ENCODE measurements at regions not wholly inside any gene's neighbourhood (a gene's known extent, or its start where the extent isn't known, plus 50 kb on each side); places are given as distances from the start of the nearest gene placed in this dataset.

DNA sequence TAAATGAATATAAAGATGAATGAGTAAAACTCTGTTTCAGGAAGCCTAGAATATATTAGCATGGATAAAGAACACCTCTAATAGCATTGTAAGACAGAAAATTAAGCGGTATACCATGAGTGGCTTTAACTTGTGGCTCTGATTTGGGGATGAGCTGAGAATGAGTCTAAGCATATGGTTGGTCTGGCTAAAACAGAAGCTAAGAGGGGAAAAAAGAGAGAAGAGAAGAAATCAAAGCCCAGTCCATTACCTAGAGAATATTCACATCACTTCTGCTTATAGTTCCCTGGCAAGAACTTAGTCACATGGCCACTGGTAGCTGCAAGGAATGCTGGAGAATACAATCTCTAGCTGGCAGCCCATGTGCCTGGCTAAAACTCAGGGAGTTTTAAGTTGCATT is 414.5 kb downstream of the PRDM5 start:
- Histone ChIP-seq H3K4ac (ENCODE audit: low read depth, low read length) (no peak overlapping the region), H3K79me1 (ENCODE audit: low read length) (no peaks in the 10 kb centered on the region), H3K27me3 (ENCODE audit: insufficient read depth, low read length, poor library complexity) (no peaks in the 10 kb centered on the region), H2BK15ac (replicated peaks; ENCODE audit: low read depth) (no peak overlapping the region), H3K23ac (ENCODE audit: low read length) (no peak overlapping the region), H3K56ac (ENCODE audit: low read length) (no peak overlapping the region), H3K18ac (ENCODE audit: low read length) (no peak overlapping the region), H2BK120ac (ENCODE audit: low read depth, low read length) (no peak overlapping the region), H3K27ac (ENCODE audit: low read depth, low read length) (no peak overlapping the region), H3K9ac (ENCODE audit: low read length) (no peak overlapping the region), H3K4me1 (ENCODE audit: control insufficient read depth, low read depth, low read length) (no peaks in the 10 kb centered on the region), H4K8ac (ENCODE audit: low read depth, low read length) (no peak overlapping the region), H2BK5ac (ENCODE audit: low read length) (no peak overlapping the region), H3K79me2 (ENCODE audit: control insufficient read depth, insufficient read depth, low read length) (no peaks in the 10 kb centered on the region), H4K5ac (ENCODE audit: low read length) (no peak overlapping the region), H2AK5ac (ENCODE audit: low read length) (no peak overlapping the region), H3K4me2 (ENCODE audit: low read length) (no peak overlapping the region), H3K36me3 (ENCODE audit: control insufficient read depth, insufficient read depth, low read length) (no peaks in the 10 kb centered on the region), H3K4me3 (ENCODE audit: low read length) (no peak overlapping the region)
- no CpG with 5 or more reads among the region's 1 CpG for WGBS (ENCODE audit: extremely low coverage, insufficient coverage, low lambda C conversion rate)
- no peak for DNase-seq

DNA sequence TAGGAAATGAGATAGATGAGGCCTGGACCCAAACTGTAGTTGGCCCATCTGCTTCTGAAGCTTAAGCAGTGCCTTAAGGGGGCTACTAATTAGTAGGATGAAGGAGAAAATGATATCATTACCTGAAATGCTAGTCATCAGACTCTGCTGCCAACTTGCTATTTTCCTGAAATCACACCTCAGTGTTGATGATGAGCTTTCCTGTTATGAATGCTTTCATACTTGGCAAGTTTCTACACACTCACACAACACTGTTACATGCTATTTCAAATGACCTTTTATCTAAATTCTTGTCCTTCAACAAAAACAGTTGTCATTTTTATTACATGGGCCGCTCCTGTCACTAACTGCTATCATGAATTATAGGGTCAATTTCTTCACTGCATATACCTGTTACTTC is 416.0 kb downstream of the PRDM5 start:
- no peak overlapping the region for H3K23ac ChIP-seq (ENCODE audit: low read length)
- no peak for DNase-seq
- no peaks in the 10 kb centered on the region for H3K36me3 ChIP-seq (ENCODE audit: control insufficient read depth, insufficient read depth, low read length)
- H3K79me2 ChIP-seq (ENCODE audit: control insufficient read depth, insufficient read depth, low read length) = no peaks in the 10 kb centered on the region
- no peak overlapping the region for H3K56ac ChIP-seq (ENCODE audit: low read length)
- H3K9ac ChIP-seq (ENCODE audit: low read length) = no peak overlapping the region
- H2BK5ac ChIP-seq (ENCODE audit: low read length) = no peak overlapping the region
- H2BK15ac ChIP-seq (replicated peaks; ENCODE audit: low read depth) = no peak overlapping the region
- no peak overlapping the region for H4K8ac ChIP-seq (ENCODE audit: low read depth, low read length)
- no peaks in the 10 kb centered on the region for H3K79me1 ChIP-seq (ENCODE audit: low read length)
- no CpG with 5 or more reads among the region's 1 CpG for WGBS (ENCODE audit: extremely low coverage, insufficient coverage, low lambda C conversion rate)
- H3K4ac ChIP-seq (ENCODE audit: low read depth, low read length) = no peak overlapping the region
- H4K5ac ChIP-seq (ENCODE audit: low read length) = no peak overlapping the region
- H3K4me2 ChIP-seq (ENCODE audit: low read length) = no peak overlapping the region
- no peaks in the 10 kb centered on the region for H3K4me1 ChIP-seq (ENCODE audit: control insufficient read depth, low read depth, low read length)
- H2AK5ac ChIP-seq (ENCODE audit: low read length) = no peak overlapping the region
- no peaks in the 10 kb centered on the region for H3K27me3 ChIP-seq (ENCODE audit: insufficient read depth, low read length, poor library complexity)
- H3K4me3 ChIP-seq (ENCODE audit: low read length) = no peak overlapping the region
- no peak overlapping the region for H3K18ac ChIP-seq (ENCODE audit: low read length)
- H2BK120ac ChIP-seq (ENCODE audit: low read depth, low read length) = no peak overlapping the region
- H3K27ac ChIP-seq (ENCODE audit: low read depth, low read length) = no peak overlapping the region

DNA sequence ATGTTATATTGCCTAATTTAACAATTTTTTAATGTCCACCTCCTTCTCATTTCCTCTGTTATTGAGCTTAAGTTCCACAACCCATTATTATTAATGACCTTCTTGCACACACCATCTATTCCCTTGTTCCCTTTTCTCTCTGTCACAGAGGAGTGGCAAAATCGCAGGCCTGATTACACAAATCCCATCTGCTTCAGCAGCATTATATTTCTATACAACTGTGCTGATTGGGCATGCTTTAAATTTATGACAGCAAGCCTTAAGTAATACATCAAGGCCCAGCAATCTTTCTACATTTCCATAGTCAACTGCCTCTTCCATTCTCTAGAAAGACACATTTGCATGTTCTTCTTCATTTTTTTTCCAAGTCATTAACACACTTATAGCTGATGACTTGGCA is 423.8 kb downstream of the PRDM5 start:
- H4K8ac ChIP-seq (ENCODE audit: low read depth, low read length) = no peak overlapping the region
- H3K18ac ChIP-seq (ENCODE audit: low read length) = no peak overlapping the region
- no peak overlapping the region for H3K27ac ChIP-seq (ENCODE audit: low read depth, low read length)
- H2BK15ac ChIP-seq (replicated peaks; ENCODE audit: low read depth) = no peak overlapping the region
- no peak overlapping the region for H2BK5ac ChIP-seq (ENCODE audit: low read length)
- H2BK120ac ChIP-seq (ENCODE audit: low read depth, low read length) = no peak overlapping the region
- H4K5ac ChIP-seq (ENCODE audit: low read length) = no peak overlapping the region
- DNase-seq = no peak
- H3K9ac ChIP-seq (ENCODE audit: low read length) = no peak overlapping the region
- H3K36me3 ChIP-seq (ENCODE audit: control insufficient read depth, insufficient read depth, low read length) = no peaks in the 10 kb centered on the region
- H3K4ac ChIP-seq (ENCODE audit: low read depth, low read length) = no peak overlapping the region
- no peak overlapping the region for H2AK5ac ChIP-seq (ENCODE audit: low read length)
- no peaks in the 10 kb centered on the region for H3K27me3 ChIP-seq (ENCODE audit: insufficient read depth, low read length, poor library complexity)
- no peak overlapping the region for H3K23ac ChIP-seq (ENCODE audit: low read length)
- WGBS (ENCODE audit: extremely low coverage, insufficient coverage, low lambda C conversion rate) = no CpG with 5 or more reads among the region's 1 CpG
- H3K79me1 ChIP-seq (ENCODE audit: low read length) = no peaks in the 10 kb centered on the region
- no peak overlapping the region for H3K4me2 ChIP-seq (ENCODE audit: low read length)
- H3K4me3 ChIP-seq (ENCODE audit: low read length) = no peak overlapping the region
- H3K4me1 ChIP-seq (ENCODE audit: control insufficient read depth, low read depth, low read length) = no peaks in the 10 kb centered on the region
- no peak overlapping the region for H3K56ac ChIP-seq (ENCODE audit: low read length)
- no peaks in the 10 kb centered on the region for H3K79me2 ChIP-seq (ENCODE audit: control insufficient read depth, insufficient read depth, low read length)

DNA sequence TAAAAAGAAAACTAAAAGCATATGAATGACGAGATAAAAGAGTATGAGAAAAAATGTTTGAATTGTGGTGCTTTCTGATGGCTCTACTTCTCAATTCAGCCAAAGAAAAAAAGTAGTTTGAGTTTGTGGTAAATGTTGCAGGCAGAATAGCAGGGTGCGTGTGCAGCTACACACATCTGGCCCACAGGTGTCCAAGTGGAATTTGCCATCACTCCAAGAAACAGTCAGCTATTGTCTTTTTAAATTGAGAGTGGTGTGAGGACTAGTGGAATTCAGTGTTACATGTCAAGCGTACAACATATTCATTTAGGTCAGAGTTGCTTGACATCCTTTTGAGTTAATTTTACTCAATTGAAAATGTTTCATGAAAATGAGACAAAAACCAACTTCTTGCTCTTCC is 424.8 kb upstream of the MAD2L1 start:
- Histone ChIP-seq H3K79me2 (ENCODE audit: control insufficient read depth, insufficient read depth, low read length) (no peaks in the 10 kb centered on the region), H3K4me3 (ENCODE audit: low read length) (no peak overlapping the region), H3K4me2 (ENCODE audit: low read length) (no peak overlapping the region), H2BK15ac (replicated peaks; ENCODE audit: low read depth) (no peak overlapping the region), H3K79me1 (ENCODE audit: low read length) (no peaks in the 10 kb centered on the region), H2BK5ac (ENCODE audit: low read length) (no peak overlapping the region), H4K8ac (ENCODE audit: low read depth, low read length) (no peak overlapping the region), H3K4me1 (ENCODE audit: control insufficient read depth, low read depth, low read length) (no peaks in the 10 kb centered on the region), H3K27me3 (ENCODE audit: insufficient read depth, low read length, poor library complexity) (no peaks in the 10 kb centered on the region), H4K5ac (ENCODE audit: low read length) (no peak overlapping the region), H3K23ac (ENCODE audit: low read length) (no peak overlapping the region), H3K18ac (ENCODE audit: low read length) (no peak overlapping the region), H3K4ac (ENCODE audit: low read depth, low read length) (no peak overlapping the region), H3K9ac (ENCODE audit: low read length) (no peak overlapping the region), H3K27ac (ENCODE audit: low read depth, low read length) (no peak overlapping the region), H3K36me3 (ENCODE audit: control insufficient read depth, insufficient read depth, low read length) (no peaks in the 10 kb centered on the region), H2BK120ac (ENCODE audit: low read depth, low read length) (no peak overlapping the region), H2AK5ac (ENCODE audit: low read length) (no peak overlapping the region), H3K56ac (ENCODE audit: low read length) (no peak overlapping the region)
- DNase-seq = no peak
- WGBS (ENCODE audit: extremely low coverage, insufficient coverage, low lambda C conversion rate) = 100% methylated on average over 1 of the region's 3 CpGs

DNA sequence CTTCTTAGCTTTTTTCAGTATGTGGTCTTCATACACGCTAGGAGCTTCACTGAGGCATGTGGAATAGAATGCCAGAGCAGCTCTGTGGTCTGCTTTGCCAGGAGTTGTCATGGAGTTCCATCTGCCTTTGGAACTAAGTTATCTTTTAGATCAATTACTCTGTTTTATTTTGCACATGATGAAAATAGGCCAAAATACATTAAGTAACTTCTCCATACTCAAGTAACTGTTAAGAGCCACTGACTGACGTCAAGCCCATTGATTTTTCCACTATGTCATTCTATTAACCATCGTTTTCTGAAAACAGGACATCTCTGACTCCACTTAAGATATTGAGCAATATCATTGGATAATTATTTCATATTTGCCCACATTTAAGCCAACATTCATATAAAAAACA is 415.1 kb upstream of the MAD2L1 start:
- Histone ChIP-seq H3K56ac (ENCODE audit: low read length) (no peak overlapping the region), H3K36me3 (ENCODE audit: control insufficient read depth, insufficient read depth, low read length) (no peaks in the 10 kb centered on the region), H3K4me3 (ENCODE audit: low read length) (no peak overlapping the region), H2AK5ac (ENCODE audit: low read length) (no peak overlapping the region), H3K23ac (ENCODE audit: low read length) (no peak overlapping the region), H3K4me2 (ENCODE audit: low read length) (no peak overlapping the region), H4K8ac (ENCODE audit: low read depth, low read length) (no peak overlapping the region), H4K5ac (ENCODE audit: low read length) (no peak overlapping the region), H2BK120ac (ENCODE audit: low read depth, low read length) (no peak overlapping the region), H3K27ac (ENCODE audit: low read depth, low read length) (no peak overlapping the region), H3K79me2 (ENCODE audit: control insufficient read depth, insufficient read depth, low read length) (no peaks in the 10 kb centered on the region), H3K18ac (ENCODE audit: low read length) (no peak overlapping the region), H3K79me1 (ENCODE audit: low read length) (no peaks in the 10 kb centered on the region), H2BK15ac (replicated peaks; ENCODE audit: low read depth) (no peak overlapping the region), H3K4ac (ENCODE audit: low read depth, low read length) (no peak overlapping the region), H3K4me1 (ENCODE audit: control insufficient read depth, low read depth, low read length) (no peaks in the 10 kb centered on the region), H2BK5ac (ENCODE audit: low read length) (no peak overlapping the region), H3K27me3 (ENCODE audit: insufficient read depth, low read length, poor library complexity) (no peaks in the 10 kb centered on the region), H3K9ac (ENCODE audit: low read length) (no peak overlapping the region)
- WGBS (ENCODE audit: extremely low coverage, insufficient coverage, low lambda C conversion rate) = no CpG with 5 or more reads among the region's 3 CpGs
- DNase-seq = no peak

DNA sequence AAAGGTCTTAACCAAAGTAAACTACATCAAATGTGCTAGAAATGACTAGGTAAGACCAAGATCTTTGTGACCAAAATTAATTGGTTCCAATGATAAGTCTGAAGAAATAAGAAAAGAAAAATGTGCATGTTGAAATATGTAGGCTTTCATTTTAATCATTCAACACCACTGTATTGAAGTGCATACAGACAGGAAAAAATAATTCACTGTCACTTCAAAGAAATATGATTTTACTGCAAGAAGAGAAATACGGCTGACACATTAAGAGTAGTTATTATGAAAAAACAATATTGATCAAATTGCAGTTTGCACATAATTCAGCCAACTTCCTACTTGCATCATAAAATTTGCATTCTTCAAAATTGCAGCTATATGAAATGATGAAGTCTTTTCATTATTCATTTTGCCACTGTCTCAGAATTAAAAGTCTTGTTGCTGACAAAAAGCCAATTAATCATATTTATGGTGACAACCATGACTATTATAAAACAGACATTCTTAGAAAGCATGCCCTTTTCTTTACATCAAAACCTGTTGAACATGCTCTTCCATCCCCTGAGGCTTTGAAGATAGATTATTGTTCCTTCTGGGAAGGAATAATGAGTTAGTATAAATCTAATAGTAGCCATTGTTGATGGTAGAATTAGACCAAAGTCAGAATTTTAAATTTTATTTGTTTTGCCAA is 405.9 kb upstream of the MAD2L1 start:
- Histone ChIP-seq H3K79me2 (ENCODE audit: control insufficient read depth, insufficient read depth, low read length) (no peaks in the 10 kb centered on the region), H3K23ac (ENCODE audit: low read length) (no peak overlapping the region), H3K56ac (ENCODE audit: low read length) (no peak overlapping the region), H3K27ac (ENCODE audit: low read depth, low read length) (no peak overlapping the region), H2BK15ac (replicated peaks; ENCODE audit: low read depth) (no peak overlapping the region), H3K4me1 (ENCODE audit: control insufficient read depth, low read depth, low read length) (no peaks in the 10 kb centered on the region), H2BK5ac (ENCODE audit: low read length) (no peak overlapping the region), H3K36me3 (ENCODE audit: control insufficient read depth, insufficient read depth, low read length) (no peaks in the 10 kb centered on the region), H4K5ac (ENCODE audit: low read length) (no peak overlapping the region), H4K8ac (ENCODE audit: low read depth, low read length) (no peak overlapping the region), H3K4me2 (ENCODE audit: low read length) (no peak overlapping the region), H3K4ac (ENCODE audit: low read depth, low read length) (no peak overlapping the region), H3K18ac (ENCODE audit: low read length) (no peak overlapping the region), H3K27me3 (ENCODE audit: insufficient read depth, low read length, poor library complexity) (no peaks in the 10 kb centered on the region), H3K79me1 (ENCODE audit: low read length) (no peaks in the 10 kb centered on the region), H3K9ac (ENCODE audit: low read length) (no peak overlapping the region), H3K4me3 (ENCODE audit: low read length) (no peak overlapping the region), H2AK5ac (ENCODE audit: low read length) (no peak overlapping the region), H2BK120ac (ENCODE audit: low read depth, low read length) (no peak overlapping the region)
- WGBS (ENCODE audit: extremely low coverage, insufficient coverage, low lambda C conversion rate) = no CpG with 5 or more reads among the region's 1 CpG
- no peak for DNase-seq

Measured in mesendoderm (in vitro differentiated cells).